ENCODE measurements at regions not wholly inside any gene's neighbourhood (a gene's known extent, or its start where the extent isn't known, plus 50 kb on each side); places are given as distances from the start of the nearest gene placed in this dataset.
"Not testable (repeated sequence)": the region's sequence is repeated elsewhere in the genome, so short reads cannot be mapped to it uniquely, and the experiment has no call there.

- DNase-seq, result no peak
Observed at GRCh38 chr20:20788308-20788707, 75.9 kb upstream of the RALGAPA2 start.

DNA sequence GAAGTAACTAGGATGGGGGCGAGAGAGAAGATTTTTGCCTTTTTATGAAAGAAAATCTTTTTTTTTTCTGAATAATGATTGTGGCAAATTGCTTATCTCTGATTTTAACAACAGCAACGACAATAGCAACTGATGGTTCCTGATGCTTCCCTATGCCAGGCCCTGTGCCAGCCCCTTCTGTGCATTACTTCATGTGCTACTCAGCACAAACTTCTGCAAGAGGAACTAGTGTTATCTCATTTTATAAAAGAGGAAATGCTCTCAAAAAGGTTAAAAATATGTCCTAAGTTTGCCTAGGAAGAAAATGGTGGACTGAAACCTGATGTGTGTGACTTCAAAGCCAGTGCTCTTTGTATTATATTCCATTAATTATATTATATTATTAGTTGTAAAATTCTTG lies 74.0 kb upstream of the RALGAPA2 start:
- no peak for DNase-seq

- no peak for DNase-seq
Observed at GRCh38 chr20:20785226-20785625, 72.8 kb upstream of the RALGAPA2 start.

DNA sequence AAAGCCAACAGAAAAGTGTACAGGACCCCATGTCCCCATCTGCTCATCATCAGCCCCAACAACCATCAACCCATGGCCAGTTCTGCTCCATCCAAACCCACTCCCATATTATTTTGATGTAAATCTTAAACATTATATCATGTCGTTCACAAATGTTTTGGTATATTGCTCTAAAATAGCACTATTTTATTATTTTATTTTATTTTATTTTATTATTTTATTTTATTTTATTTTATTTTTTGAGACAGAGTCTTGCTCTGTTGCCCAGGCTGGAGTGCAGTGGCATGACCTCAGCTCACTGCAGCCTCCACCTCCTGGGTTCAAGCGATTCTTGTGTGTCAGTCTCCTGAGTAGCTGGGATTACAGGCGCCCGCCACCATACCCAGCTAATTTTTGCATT lies 72.0 kb upstream of the RALGAPA2 start:
- DNase-seq, result not testable (repeated sequence)

DNA sequence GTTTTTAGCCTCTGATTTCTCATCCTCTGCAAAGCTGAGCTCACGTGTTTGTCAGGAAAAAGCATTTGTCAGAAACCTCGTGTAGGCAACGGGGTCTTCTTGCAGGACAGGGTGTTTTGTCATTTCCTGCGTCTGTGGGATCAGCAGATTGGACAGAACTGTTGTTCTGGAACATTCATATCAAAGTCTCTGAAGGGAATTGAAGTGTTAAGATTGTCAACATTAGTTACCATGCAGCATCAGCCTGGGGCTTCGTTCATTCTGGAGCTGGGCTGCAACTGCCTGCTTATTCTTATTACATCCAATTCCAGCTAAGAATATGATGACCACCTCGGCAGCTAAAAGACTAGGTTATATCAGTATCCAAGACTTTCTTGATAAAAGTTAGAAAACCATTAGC lies 71.0 kb upstream of the RALGAPA2 start:
- DNase-seq, result no peak

DNA sequence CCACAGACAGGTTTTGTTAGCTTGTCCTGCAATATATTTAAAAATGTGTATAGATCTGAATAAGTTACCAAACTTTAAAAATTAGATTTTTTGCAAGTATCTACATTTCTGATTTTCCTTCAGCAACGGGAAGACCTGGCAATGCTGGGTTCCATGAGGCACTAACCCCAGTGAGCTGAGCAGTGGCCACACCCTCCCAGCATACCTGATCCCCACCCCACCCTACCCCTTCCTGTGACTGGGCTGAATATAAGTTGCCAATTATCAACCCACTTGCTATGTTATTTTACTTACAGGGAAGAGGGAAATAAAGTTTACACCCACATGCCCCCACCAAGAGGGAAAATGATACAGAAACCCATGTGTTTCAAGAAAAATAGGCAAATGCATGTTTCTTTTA lies 70.3 kb upstream of the RALGAPA2 start:
- DNase-seq, result no peak

- DNase-seq, result no peak
Observed at GRCh38 chr20:20782231-20782630, 69.8 kb upstream of the RALGAPA2 start.

GRCh38 chr20:20781029-20781428 lies 68.6 kb upstream of the RALGAPA2 start:
- no peak for DNase-seq

DNA sequence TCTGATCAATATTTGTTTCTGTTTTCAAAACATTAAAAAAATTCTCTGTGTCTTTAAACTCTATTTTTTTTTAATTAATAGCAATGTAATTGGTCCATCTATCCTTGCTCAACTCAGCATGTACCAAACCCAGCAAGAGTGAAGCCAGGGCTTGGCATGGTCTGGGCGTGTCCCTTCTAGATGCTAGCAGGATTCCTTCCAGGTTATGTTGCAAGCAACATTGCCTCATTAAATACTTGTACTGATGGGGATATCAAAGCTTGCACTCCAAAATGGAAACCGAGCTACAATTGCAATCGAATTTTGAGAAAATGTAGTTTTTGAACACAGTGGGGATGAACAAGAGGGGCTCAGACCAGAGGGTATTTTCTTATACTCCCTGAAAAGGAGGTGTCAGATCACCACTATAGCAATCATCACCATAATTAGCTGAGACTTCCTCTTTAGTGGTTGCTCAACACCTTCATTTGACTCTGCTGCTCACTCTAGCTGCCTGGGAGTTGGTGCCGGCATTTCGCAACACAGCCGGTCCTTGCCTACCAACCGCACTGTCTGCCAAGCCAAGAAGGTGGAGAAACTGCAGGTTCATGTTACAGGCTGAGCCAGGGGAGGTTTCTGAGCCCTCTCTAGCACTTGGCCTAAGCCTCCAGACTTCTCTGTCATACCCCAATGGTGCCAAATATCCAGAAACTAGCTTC lies 67.8 kb upstream of the RALGAPA2 start:
- no peak for DNase-seq

- DNase-seq, result no peak
Observed at GRCh38 chr20:20778676-20779075, 66.2 kb upstream of the RALGAPA2 start.

- no peak for DNase-seq
Observed at GRCh38 chr20:20772497-20773085, 60.1 kb upstream of the RALGAPA2 start.

DNA sequence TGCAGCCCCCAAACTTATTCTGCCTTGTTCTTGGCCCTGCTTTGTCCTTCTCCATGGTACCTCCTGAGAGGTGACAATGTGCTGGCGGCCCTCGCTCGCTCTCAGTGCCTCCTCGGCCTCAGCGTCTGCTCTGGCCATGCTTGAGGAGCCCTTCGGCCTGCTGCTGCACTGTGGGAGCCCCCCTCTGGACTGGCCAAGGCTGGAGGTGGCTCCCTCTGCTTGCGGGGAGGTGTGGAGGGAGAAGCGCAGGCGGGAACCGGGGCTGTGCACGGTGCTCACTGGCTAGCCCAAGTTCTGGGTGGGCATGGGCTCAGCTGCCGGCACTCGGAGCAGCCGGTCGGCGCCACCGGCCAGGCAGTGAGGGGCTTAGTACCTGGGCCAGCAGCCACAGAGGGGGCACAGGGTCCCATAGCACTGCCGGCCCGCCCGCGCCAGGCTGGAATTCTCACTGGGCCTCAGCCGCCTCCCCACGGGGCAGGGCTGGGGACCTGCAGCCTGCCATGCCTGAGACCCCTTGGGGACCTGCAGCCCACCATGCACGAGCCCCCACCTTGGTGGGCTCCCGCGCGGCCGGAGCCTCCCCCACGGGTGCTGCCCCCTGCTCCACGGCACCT lies 55.9 kb upstream of the RALGAPA2 start:
- DNase-seq, result no peak

DNA sequence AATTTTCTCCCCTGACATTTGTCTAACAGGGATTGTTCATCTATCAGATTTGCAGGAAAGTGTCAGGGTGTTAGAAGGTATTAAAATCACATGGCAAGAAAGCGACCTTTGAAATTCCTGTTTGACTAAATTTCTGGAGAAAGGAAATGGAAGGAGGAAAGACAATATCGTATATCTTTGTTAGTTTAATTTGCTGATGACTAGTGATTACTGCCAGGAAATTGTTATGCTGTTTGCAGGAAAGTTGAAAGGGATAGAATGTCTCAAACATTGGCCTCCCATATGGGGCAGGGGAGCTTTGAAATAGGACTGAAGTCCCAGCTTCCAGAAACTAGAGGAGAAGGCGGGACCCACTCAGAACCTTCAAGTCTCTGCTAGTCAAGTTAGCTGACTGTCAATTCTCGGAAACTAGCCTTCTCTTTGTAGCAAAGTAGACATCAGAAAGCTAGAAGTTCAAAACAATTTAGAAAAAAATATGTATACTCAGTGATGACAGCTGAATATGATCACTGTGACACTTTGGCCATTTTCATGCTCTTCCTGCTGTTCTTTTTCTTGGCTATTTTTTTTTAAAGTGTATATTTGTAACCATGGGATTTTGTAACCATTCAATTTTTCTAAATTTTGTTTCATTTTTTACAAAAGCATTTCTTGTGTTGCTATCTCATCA lies 53.4 kb upstream of the RALGAPA2 start:
- no peak for DNase-seq

DNA sequence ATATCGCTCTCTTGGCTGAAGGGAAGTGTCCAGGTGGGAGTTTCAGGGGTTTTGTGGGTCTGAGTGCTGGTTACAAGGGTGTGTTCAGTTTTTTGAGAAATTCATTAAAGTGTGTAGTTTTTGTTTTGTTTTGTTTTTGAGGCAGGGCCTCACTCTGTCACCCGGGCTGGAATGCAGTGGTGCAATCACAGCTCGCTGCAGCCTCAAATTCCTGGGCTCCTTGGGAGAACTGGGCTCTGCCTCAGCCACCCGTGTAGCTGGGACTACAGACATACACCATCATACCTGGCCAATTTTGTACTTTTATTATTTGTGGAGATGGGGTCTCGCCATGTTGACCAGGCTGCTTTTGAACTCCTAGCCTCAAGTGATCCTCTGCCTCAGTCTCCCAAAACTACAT lies 51.2 kb upstream of the RALGAPA2 start:
- no peak for DNase-seq

All from fibroblast of upper back skin (primary cell).